Fibroblast of the aortic adventitia (primary cell): ENCODE measurements at regions not wholly inside any gene's neighbourhood (a gene's known extent, or its start where the extent isn't known, plus 50 kb on each side); places are given as distances from the start of the nearest gene placed in this dataset.

Experiments used
- DNase-seq: peaks from one replicate; pipeline ENCODE4 v3.0.0-alpha.2; 2010; ENCODE audit warnings: low read depth
- H3K4me3 ChIP-seq: 2 replicates; pipeline ENCODE4 v1.5.1; 2011; ENCODE audit warnings: low read depth, mild to moderate bottlenecking, control low read depth, low read length, moderate library complexity
- CTCF ChIP-seq: IDR thresholded peaks from 2 replicates; pipeline ENCODE4 v1.5.1; 2011; ENCODE audit warnings: mild to moderate bottlenecking, low read length, control low read depth, inconsistent platforms; ENCODE audit not compliant: insufficient read depth

- no peak overlapping the region for H3K4me3 ChIP-seq
- TF ChIP-seq CTCF, result no peak
- DNase-seq, result no peak
These were observed 103.3 kb upstream of the SLIT3 start for GRCh38 chr5:169404223-169404622.

GRCh38 chr5:169398515-169398914 is 97.6 kb upstream of the SLIT3 start:
- no peak for TF ChIP-seq CTCF
- no peak for DNase-seq
- no peak overlapping the region for H3K4me3 ChIP-seq

- no peak for TF ChIP-seq CTCF
These were observed 94.2 kb upstream of the SLIT3 start for GRCh38 chr5:169395136-169395535.

GRCh38 chr5:169394371-169394770 is 93.4 kb upstream of the SLIT3 start:
- no peak for DNase-seq
- no peak for TF ChIP-seq CTCF
- H3K4me3 ChIP-seq, result no peak overlapping the region

More at GRCh38 chr5:169395136-169395535, 94.2 kb upstream of the SLIT3 start:
- no peak overlapping the region for H3K4me3 ChIP-seq
- DNase-seq, result no peak

- no peak overlapping the region for H3K4me3 ChIP-seq
- no peak for DNase-seq
- TF ChIP-seq CTCF, result no peak
These were observed 93.0 kb upstream of the SLIT3 start for GRCh38 chr5:169393907-169394306.

GRCh38 chr5:169390265-169390664 is 89.3 kb upstream of the SLIT3 start:
- no peak for TF ChIP-seq CTCF
- no peak overlapping the region for H3K4me3 ChIP-seq
- DNase-seq, result no peak

GRCh38 chr5:169389318-169389717 is 88.4 kb upstream of the SLIT3 start:
- no peak for TF ChIP-seq CTCF
- H3K4me3 ChIP-seq, result no peak overlapping the region
- no peak for DNase-seq
